Nephron (organoid): ENCODE measurements at regions not wholly inside any gene's neighbourhood (a gene's known extent, or its start where the extent isn't known, plus 50 kb on each side); places are given as distances from the start of the nearest gene placed in this dataset.

Experiments
- H3K27ac Mint-ChIP-seq, 3 experiments: 2 replicates each; pipeline ENCODE4 v1.8.0; 2020; ENCODE audit warnings: mixed read lengths in 3 of 3, mild to moderate bottlenecking in 2 of 3, moderate library complexity in 1 of 3
- H3K27me3 Mint-ChIP-seq: 2 replicates; pipeline ENCODE4 v1.8.0; 2021; ENCODE audit warnings: low read depth, mild to moderate bottlenecking, moderate library complexity, mixed read lengths
- H3K36me3 Mint-ChIP-seq: 2 replicates; pipeline ENCODE4 v1.8.0; 2020; ENCODE audit warnings: low read depth, mixed read lengths
- H3K4me1 Mint-ChIP-seq: 2 replicates; pipeline ENCODE4 v1.8.0; 2020; ENCODE audit warnings: mixed read lengths
- H3K4me3 Mint-ChIP-seq, 3 experiments: 2 replicates each; pipeline ENCODE4 v1.8.0; 2020; ENCODE audit warnings: mild to moderate bottlenecking in 3 of 3, mixed read lengths in 3 of 3, moderate library complexity in 2 of 3
- H3K9me3 Mint-ChIP-seq: 2 replicates; pipeline ENCODE4 v1.8.0; 2020; ENCODE audit warnings: mixed read lengths
- CTCF ChIP-seq, 3 experiments: fragments of 200-600 bp; sonication (generic); IDR thresholded peaks; one replicate each; pipeline ENCODE4 v1.5.0; 2021; ENCODE audit warnings: antibody characterized with exemption in 3 of 3; ENCODE audit not compliant: unreplicated experiment in 3 of 3

- H3K27ac Mint-ChIP-seq = no peak overlapping the region
- no peak for TF ChIP-seq CTCF (IDR thresholded peaks at IDR 0.05; ENCODE audit: unreplicated experiment in 3 of 3)
Measured at GRCh38 chr1:163406772-163407171, 85.0 kb downstream of the NUF2 start.

GRCh38 chr1:163408262-163408661, 86.5 kb downstream of the NUF2 start:
- Mint-ChIP-seq H3K9me3 (no peaks in the 10 kb centered on the region), H3K27me3 (peaks cover 9% of the 10 kb centered on the region), H3K4me3 (no peak overlapping the region), H3K36me3 (no peaks in the 10 kb centered on the region), H3K27ac (no peak overlapping the region), H3K4me1 (peaks cover 11% of the 10 kb centered on the region)
- no peak for TF ChIP-seq CTCF (IDR thresholded peaks at IDR 0.05; ENCODE audit: unreplicated experiment in 3 of 3)

More at GRCh38 chr1:163406772-163407171, 85.0 kb downstream of the NUF2 start:
- H3K9me3 Mint-ChIP-seq = no peaks in the 10 kb centered on the region
- peaks cover 11% of the 10 kb centered on the region for H3K4me1 Mint-ChIP-seq
- H3K4me3 Mint-ChIP-seq = no peak overlapping the region
- H3K27me3 Mint-ChIP-seq = peaks cover 9% of the 10 kb centered on the region
- H3K36me3 Mint-ChIP-seq = no peaks in the 10 kb centered on the region

- Mint-ChIP-seq H3K4me3 (peak overlapping the region; percentile 49 to 74 (median 69)), H3K9me3 (no peaks in the 10 kb centered on the region), H3K27me3 (peaks cover 9% of the 10 kb centered on the region), H3K27ac (peak overlapping the region; percentile 67 to 86 (median 80)), H3K4me1 (peaks cover 11% of the 10 kb centered on the region), H3K36me3 (no peaks in the 10 kb centered on the region)
- TF ChIP-seq CTCF (IDR thresholded peaks at IDR 0.05; ENCODE audit: unreplicated experiment in 3 of 3) = peak; percentile 81 to 93 (median 84)
Measured at GRCh38 chr1:163410073-163410999, 88.6 kb downstream of the NUF2 start.

- no peaks in the 10 kb centered on the region for H3K36me3 Mint-ChIP-seq
- H3K27me3 Mint-ChIP-seq = peaks cover 10% of the 10 kb centered on the region
- H3K4me3 Mint-ChIP-seq = no peak overlapping the region
- peaks cover 11% of the 10 kb centered on the region for H3K4me1 Mint-ChIP-seq
- no peaks in the 10 kb centered on the region for H3K9me3 Mint-ChIP-seq
- TF ChIP-seq CTCF (IDR thresholded peaks at IDR 0.05; ENCODE audit: unreplicated experiment in 3 of 3) = peak in 1 of 3 experiments; percentile 16
- H3K27ac Mint-ChIP-seq = no peak overlapping the region
Measured at GRCh38 chr1:163412221-163412620, 90.5 kb downstream of the NUF2 start.

- no peaks in the 10 kb centered on the region for H3K9me3 Mint-ChIP-seq
- TF ChIP-seq CTCF (IDR thresholded peaks at IDR 0.05; ENCODE audit: unreplicated experiment in 3 of 3) = no peak
- no peak overlapping the region for H3K4me3 Mint-ChIP-seq
- peaks cover 4% of the 10 kb centered on the region for H3K27me3 Mint-ChIP-seq
- peaks cover 10% of the 10 kb centered on the region for H3K4me1 Mint-ChIP-seq
- H3K27ac Mint-ChIP-seq = no peak overlapping the region
- H3K36me3 Mint-ChIP-seq = no peaks in the 10 kb centered on the region
Measured at GRCh38 chr1:163414778-163415177, 93.0 kb downstream of the NUF2 start.
